ENCODE measurements at regions not wholly inside any gene's neighbourhood (a gene's known extent, or its start where the extent isn't known, plus 50 kb on each side); places are given as distances from the start of the nearest gene placed in this dataset.

GRCh38 chr4:187558391-187558790 is 437.2 kb upstream of the ZFP42 start:
- intact Hi-C loops (cut with micrococcal nuclease; ENCODE audit: unreplicated experiment), result no loop called here
- H3K4me1 ChIP-seq (ENCODE audit: insufficient read depth, low read length, poor library complexity, severe bottlenecking), result no peaks in the 10 kb centered on the region
- BruUV-seq (replicated peaks), result no TSS peak
- CTCF ChIA-PET, result no interaction called here
- no peaks in the 10 kb centered on the region for H3K9me3 ChIP-seq (ENCODE audit: low read depth, low read length, poor library complexity, severe bottlenecking)
- H3K27me3 ChIP-seq (replicated peaks; ENCODE audit: insufficient read depth, low read depth, low read length, poor library complexity), result peaks cover 32% of the 10 kb centered on the region
- POLR2A ChIA-PET (ENCODE audit: low non-redundant PET), result no interaction called here
- no peak overlapping the region for H3K27ac ChIP-seq (ENCODE audit: low read depth, low read length, poor library complexity, severe bottlenecking)
- H3K4me3 ChIP-seq (ENCODE audit: low read depth, low read length, poor library complexity, severe bottlenecking), result no peak overlapping the region
- TF ChIP-seq CTCF (conservative IDR thresholded peaks at IDR 0.05; ENCODE audit: low read depth, low read length) (no peak), EZH2 (IDR thresholded peaks at IDR 0.05; ENCODE audit: borderline replicate concordance, low read depth, low read length, poor library complexity, severe bottlenecking) (no peak)
- no peak for DNase-seq (ENCODE audit: low spot score)
- H3K36me3 ChIP-seq (ENCODE audit: insufficient read depth, low read length, poor library complexity, severe bottlenecking), result no peaks in the 10 kb centered on the region

- Histone ChIP-seq H3K4me1 (ENCODE audit: insufficient read depth, low read length, poor library complexity, severe bottlenecking) (no peaks in the 10 kb centered on the region), H3K27me3 (replicated peaks; ENCODE audit: insufficient read depth, low read depth, low read length, poor library complexity) (peaks cover 14% of the 10 kb centered on the region), H3K4me3 (ENCODE audit: low read depth, low read length, poor library complexity, severe bottlenecking) (no peak overlapping the region), H3K27ac (ENCODE audit: low read depth, low read length, poor library complexity, severe bottlenecking) (no peak overlapping the region), H3K36me3 (ENCODE audit: insufficient read depth, low read length, poor library complexity, severe bottlenecking) (no peaks in the 10 kb centered on the region), H3K9me3 (ENCODE audit: low read depth, low read length, poor library complexity, severe bottlenecking) (no peaks in the 10 kb centered on the region)
- ChIA-PET POLR2A (ENCODE audit: low non-redundant PET) (no interaction called here), CTCF (no interaction called here)
- BruUV-seq (replicated peaks), result no TSS peak
- TF ChIP-seq CTCF (conservative IDR thresholded peaks at IDR 0.05; ENCODE audit: low read depth, low read length), result no peak
- TF ChIP-seq EZH2 (IDR thresholded peaks at IDR 0.05; ENCODE audit: borderline replicate concordance, low read depth, low read length, poor library complexity, severe bottlenecking), result no peak
- intact Hi-C loops (cut with micrococcal nuclease; ENCODE audit: unreplicated experiment), result no loop called here
- no peak for DNase-seq (ENCODE audit: low spot score)
These were observed 433.2 kb upstream of the ZFP42 start for GRCh38 chr4:187562345-187562744.

GRCh38 chr4:187565416-187565815 is 430.2 kb upstream of the ZFP42 start:
- POLR2A ChIA-PET (ENCODE audit: low non-redundant PET), result no interaction called here
- Histone ChIP-seq H3K27me3 (replicated peaks; ENCODE audit: insufficient read depth, low read depth, low read length, poor library complexity) (peaks cover 10% of the 10 kb centered on the region), H3K4me3 (ENCODE audit: low read depth, low read length, poor library complexity, severe bottlenecking) (no peak overlapping the region), H3K9me3 (ENCODE audit: low read depth, low read length, poor library complexity, severe bottlenecking) (no peaks in the 10 kb centered on the region), H3K36me3 (ENCODE audit: insufficient read depth, low read length, poor library complexity, severe bottlenecking) (no peaks in the 10 kb centered on the region), H3K4me1 (ENCODE audit: insufficient read depth, low read length, poor library complexity, severe bottlenecking) (no peaks in the 10 kb centered on the region), H3K27ac (ENCODE audit: low read depth, low read length, poor library complexity, severe bottlenecking) (no peak overlapping the region)
- no TSS peak for BruUV-seq (replicated peaks)
- intact Hi-C loops (cut with micrococcal nuclease; ENCODE audit: unreplicated experiment), result no loop called here
- DNase-seq (ENCODE audit: low spot score), result no peak
- TF ChIP-seq CTCF (conservative IDR thresholded peaks at IDR 0.05; ENCODE audit: low read depth, low read length), result no peak
- TF ChIP-seq EZH2 (IDR thresholded peaks at IDR 0.05; ENCODE audit: borderline replicate concordance, low read depth, low read length, poor library complexity, severe bottlenecking), result no peak
- CTCF ChIA-PET, result no interaction called here

All from A673 (cell line).